ENCODE measurements at regions not wholly inside any gene's neighbourhood (a gene's known extent, or its start where the extent isn't known, plus 50 kb on each side); places are given as distances from the start of the nearest gene placed in this dataset.
"Not testable (repeated sequence)": the region's sequence is repeated elsewhere in the genome, so short reads cannot be mapped to it uniquely, and the experiment has no call there.

DNA sequence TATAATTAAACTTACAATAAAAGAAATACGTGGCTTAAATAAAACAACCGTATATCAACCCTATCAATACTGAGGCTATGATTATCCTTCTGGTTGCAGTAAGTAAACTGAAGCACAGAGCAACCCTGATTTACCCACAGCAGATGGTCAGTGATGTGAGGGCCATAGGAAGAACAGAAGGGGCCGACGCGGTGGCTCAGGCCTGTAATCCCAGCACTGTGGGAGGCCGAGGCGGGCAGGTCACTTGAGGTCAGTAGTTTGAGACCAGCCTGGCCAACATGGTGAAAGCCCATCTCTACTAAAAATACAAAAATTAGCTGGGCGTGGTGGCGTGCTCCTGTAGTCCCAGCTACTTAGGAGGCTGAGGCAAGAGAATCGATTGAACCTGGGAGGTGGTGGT is 94.2 kb upstream of the SLC25A33 start:
- not testable (repeated sequence) for ATAC-seq; H3K36me3 Mint-ChIP-seq (ENCODE audit: low read depth); H3K27ac Mint-ChIP-seq; H3F3A ChIP-seq (replicated peaks; ENCODE audit: low read depth); H2AFZ ChIP-seq; H3K9me2 ChIP-seq (ENCODE audit: insufficient read depth); H3K4me3 ChIP-seq; H3K27ac ChIP-seq (ENCODE audit: low read depth); H3K4me2 ChIP-seq; H3K4me3 Mint-ChIP-seq; H3K27me3 Mint-ChIP-seq (ENCODE audit: insufficient read depth, low read depth, poor library complexity); H4K20me1 ChIP-seq (replicated peaks; ENCODE audit: insufficient read depth); H3K27me3 ChIP-seq (ENCODE audit: insufficient read depth); H3K9me3 Mint-ChIP-seq; H3K4me1 ChIP-seq (ENCODE audit: insufficient read depth); DNase-seq (ENCODE audit: low spot score); H3K36me3 ChIP-seq (ENCODE audit: insufficient read depth); H3K79me2 ChIP-seq (replicated peaks; ENCODE audit: insufficient read depth)
- peaks cover 15% of the 10 kb centered on the region for H3K4me1 Mint-ChIP-seq

DNA sequence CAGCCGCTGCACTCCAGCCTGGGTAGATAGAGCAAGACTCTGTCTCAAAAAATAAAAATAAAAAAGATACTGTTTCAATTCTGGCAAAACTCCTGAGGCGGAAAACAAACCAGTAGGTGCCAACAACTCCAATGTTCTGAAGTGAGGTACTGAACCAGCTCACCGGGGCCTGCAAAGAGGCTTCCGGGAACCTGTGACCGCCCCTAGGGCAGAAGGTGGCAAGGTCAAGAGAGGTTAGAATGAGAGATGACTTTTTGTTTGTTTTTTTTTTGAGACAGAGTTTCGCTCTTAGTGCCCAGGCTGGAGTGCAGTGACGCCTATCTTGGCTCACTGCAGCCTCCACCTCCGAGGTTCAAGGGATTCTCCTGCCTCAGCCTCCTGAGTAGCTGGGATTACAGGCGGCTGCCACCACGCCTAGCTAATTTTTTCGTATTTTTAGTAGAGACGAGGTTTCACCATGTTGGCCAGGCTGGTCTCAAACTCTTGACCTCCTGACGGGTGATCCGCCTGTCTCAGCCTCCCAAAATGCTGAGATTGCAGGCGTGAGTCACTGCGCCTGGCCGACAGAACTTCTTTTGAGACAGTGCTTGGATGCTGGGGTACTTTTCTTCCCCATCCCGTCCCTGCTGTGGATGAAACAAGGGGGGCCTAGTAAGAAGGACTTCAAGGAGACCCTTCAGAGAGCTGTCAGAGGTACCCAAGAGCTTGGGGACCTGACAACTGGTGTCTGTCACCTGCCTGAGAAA is 91.9 kb upstream of the SLC25A33 start:
- TF ChIP-seq EZH2phosphoT487 (IDR thresholded peaks at IDR 0.05; ENCODE audit: unreplicated experiment) = no peak
- TF ChIP-seq ZNF331 (CRISPR knock-in tag; IDR thresholded peaks at IDR 0.05; ENCODE audit: low read depth) = no peak
- Mint-ChIP-seq H3K36me3 (ENCODE audit: low read depth) (no peaks in the 10 kb centered on the region), H3K27me3 (ENCODE audit: insufficient read depth, low read depth, poor library complexity) (peaks cover 4% of the 10 kb centered on the region), H3K4me1 (peaks cover 10% of the 10 kb centered on the region), H3K4me3 (no peak overlapping the region), H3K27ac (no peak overlapping the region), H3K9me3 (no peaks in the 10 kb centered on the region)
- no peaks in the 10 kb centered on the region for H3K27me3 ChIP-seq (ENCODE audit: insufficient read depth)
- DNase-seq (ENCODE audit: low spot score) (no peak), ATAC-seq (no peak)
- H4K20me1 ChIP-seq (replicated peaks; ENCODE audit: insufficient read depth) = no peaks in the 10 kb centered on the region
- H3F3A ChIP-seq (replicated peaks; ENCODE audit: low read depth) = no peaks in the 10 kb centered on the region
- H2AFZ ChIP-seq = no peak overlapping the region
- no peak overlapping the region for H3K4me2 ChIP-seq
- H3K4me3 ChIP-seq = no peak overlapping the region
- H3K9me2 ChIP-seq (ENCODE audit: insufficient read depth) = no peaks in the 10 kb centered on the region
- H3K4me1 ChIP-seq (ENCODE audit: insufficient read depth) = peaks cover 4% of the 10 kb centered on the region; the same call in 1 of the 2 replicates
- H3K36me3 ChIP-seq (ENCODE audit: insufficient read depth) = no peaks in the 10 kb centered on the region
- H3K27ac ChIP-seq (ENCODE audit: low read depth) = no peak overlapping the region
- no peaks in the 10 kb centered on the region for H3K79me2 ChIP-seq (replicated peaks; ENCODE audit: insufficient read depth)

GRCh38 chr1:9448132-9449109 is 90.8 kb upstream of the SLC25A33 start:
- Histone ChIP-seq H3K79me2 (replicated peaks; ENCODE audit: insufficient read depth) (no peaks in the 10 kb centered on the region), H3F3A (replicated peaks; ENCODE audit: low read depth) (no peaks in the 10 kb centered on the region), H3K27me3 (ENCODE audit: insufficient read depth) (no peaks in the 10 kb centered on the region), H3K36me3 (ENCODE audit: insufficient read depth) (no peaks in the 10 kb centered on the region), H2AFZ (peak overlapping the region; percentile 92; the same call in 1 of the 2 replicates), H3K27ac (ENCODE audit: low read depth) (no peak overlapping the region), H3K4me3 (no peak overlapping the region), H3K9me2 (ENCODE audit: insufficient read depth) (no peaks in the 10 kb centered on the region), H3K4me2 (no peak overlapping the region), H3K4me1 (ENCODE audit: insufficient read depth) (peaks cover 4% of the 10 kb centered on the region; the same call in 1 of the 2 replicates), H4K20me1 (replicated peaks; ENCODE audit: insufficient read depth) (no peaks in the 10 kb centered on the region)
- Mint-ChIP-seq H3K4me3 (no peak overlapping the region), H3K36me3 (ENCODE audit: low read depth) (no peaks in the 10 kb centered on the region), H3K4me1 (peaks cover 10% of the 10 kb centered on the region), H3K9me3 (no peaks in the 10 kb centered on the region), H3K27me3 (ENCODE audit: insufficient read depth, low read depth, poor library complexity) (peaks cover 4% of the 10 kb centered on the region), H3K27ac (no peak overlapping the region; the same call in 1 of the 2 replicates)
- TF ChIP-seq NANOG (IDR thresholded peaks at IDR 0.05; ENCODE audit: borderline replicate concordance) (no peak), EZH2phosphoT487 (IDR thresholded peaks at IDR 0.05; ENCODE audit: unreplicated experiment) (no peak), ZNF462 (CRISPR knock-in tag; IDR thresholded peaks at IDR 0.05) (no peak), EZH2 (IDR thresholded peaks at IDR 0.05; ENCODE audit: low read depth, unreplicated experiment) (no peak), JUNB (IDR thresholded peaks at IDR 0.05; ENCODE audit: unreplicated experiment) (no peak), ZNF114 (CRISPR knock-in tag; IDR thresholded peaks at IDR 0.05) (no peak)
- ATAC-seq = peak; percentile 36
- DNase-seq (ENCODE audit: low spot score) = no peak

Data from GM23338 (cell line).